NCI-H2171 treated with DMSO at 0.1 percent for 48 hours (cell line): ENCODE measurements at regions not wholly inside any gene's neighbourhood (a gene's known extent, or its start where the extent isn't known, plus 50 kb on each side); places are given as distances from the start of the nearest gene placed in this dataset.

Experiments used
- DNase-seq: peaks from one replicate; lab custom pipeline; 2025; lab: John Stamatoyannopoulos, UW

DNA sequence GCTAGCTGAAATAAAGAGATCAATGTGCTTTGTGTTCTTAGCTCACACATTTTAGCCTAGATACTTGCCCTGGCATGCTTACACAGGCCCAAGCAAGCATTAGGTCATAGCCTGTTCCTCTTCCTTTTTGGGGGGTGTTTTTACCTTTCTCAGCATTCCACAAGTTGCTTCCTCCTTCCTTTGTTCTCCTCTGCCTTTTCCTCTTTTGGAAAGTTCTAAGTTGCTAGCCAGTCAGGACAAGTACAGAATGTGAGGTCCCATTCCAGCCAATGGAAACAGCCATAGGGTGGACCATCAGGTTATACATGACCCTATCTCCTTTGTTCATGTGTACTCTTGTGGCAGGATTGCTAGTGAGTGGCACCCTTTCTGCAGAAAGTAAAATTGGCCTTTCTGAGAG lies 154.9 kb downstream of the RASSF9 start:
- no peak for DNase-seq

GRCh38 chr12:85683051-85683450 lies 153.2 kb downstream of the RASSF9 start:
- no peak for DNase-seq

DNA sequence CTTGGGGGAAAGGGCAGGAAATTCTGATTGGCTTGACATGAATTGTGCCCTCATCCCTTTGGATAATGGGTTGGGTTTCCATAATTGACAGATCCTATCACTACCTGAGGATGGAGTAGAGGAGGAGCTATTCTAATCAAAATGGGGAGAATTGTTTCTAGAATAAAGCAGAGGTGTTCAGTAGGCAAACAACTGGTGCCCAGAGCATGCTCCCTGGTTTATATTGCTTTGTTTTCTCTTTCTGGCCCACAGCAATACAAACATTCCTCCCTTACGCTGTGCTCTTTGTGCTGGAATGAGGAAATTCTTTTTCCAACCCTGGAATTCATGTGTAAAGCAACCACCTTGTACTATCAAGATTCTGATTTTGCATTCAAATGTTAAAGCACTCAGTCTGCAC lies 147.4 kb downstream of the RASSF9 start:
- DNase-seq: no peak

GRCh38 chr12:85690146-85690545 lies 146.1 kb downstream of the RASSF9 start:
- DNase-seq: no peak

- no peak for DNase-seq
Measured at GRCh38 chr12:85693093-85693665, 143.0 kb downstream of the RASSF9 start.

- DNase-seq: no peak
Measured at GRCh38 chr12:85695097-85695715, 141.0 kb downstream of the RASSF9 start.

GRCh38 chr12:85697003-85697402 lies 139.2 kb downstream of the RASSF9 start:
- DNase-seq: no peak

DNA sequence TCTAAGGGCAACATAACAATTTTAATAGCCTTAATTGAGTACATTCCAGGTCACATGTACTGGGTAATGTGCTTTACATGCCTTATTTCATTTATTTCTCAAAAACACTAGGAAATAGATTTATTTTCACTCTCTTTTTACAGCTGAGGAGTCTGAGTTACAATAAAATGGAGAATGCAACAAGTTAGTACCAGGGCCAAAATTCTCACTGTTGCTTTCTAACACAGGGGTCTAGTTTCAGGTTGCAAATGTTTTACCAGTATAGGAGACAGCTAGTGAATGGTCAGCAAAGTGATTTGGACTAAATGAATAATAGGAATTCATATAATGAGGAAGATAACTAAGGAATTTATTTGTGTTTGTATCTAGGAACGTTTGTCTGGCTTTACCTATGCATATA lies 137.3 kb downstream of the RASSF9 start:
- DNase-seq: no peak

- DNase-seq: no peak
Measured at GRCh38 chr12:85708775-85709174, 127.4 kb downstream of the RASSF9 start.

DNA sequence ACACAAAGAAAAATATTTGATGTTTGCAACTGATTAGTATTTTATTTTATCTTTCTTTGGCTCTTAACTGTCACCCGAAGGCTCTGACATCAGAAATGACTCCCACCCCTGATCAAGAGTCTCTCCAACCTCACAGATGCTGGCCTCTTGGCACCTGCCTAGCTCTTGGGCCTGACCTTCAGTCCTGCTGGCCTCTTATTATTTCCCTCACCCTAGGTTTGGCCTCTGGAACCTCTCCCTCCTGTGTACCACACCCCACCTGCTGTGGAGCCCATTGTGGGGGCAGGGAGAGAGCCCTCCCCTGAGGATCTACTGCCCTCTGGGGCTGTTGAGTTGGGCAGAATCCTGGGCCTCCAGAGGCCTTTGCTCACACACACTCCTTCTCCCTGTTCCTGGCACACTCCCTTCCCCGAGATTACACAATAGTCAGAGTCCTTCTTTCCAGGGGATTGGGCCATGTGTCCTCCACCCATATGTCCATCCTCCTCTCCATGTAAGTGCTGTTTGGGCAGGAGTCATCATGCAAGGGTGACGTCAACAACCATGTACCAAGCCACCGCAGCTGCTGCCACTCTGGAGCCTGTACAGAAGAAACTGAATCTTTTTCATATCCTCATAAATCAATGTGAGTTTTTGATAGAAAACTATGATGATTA lies 124.3 kb downstream of the RASSF9 start:
- DNase-seq: no peak

DNA sequence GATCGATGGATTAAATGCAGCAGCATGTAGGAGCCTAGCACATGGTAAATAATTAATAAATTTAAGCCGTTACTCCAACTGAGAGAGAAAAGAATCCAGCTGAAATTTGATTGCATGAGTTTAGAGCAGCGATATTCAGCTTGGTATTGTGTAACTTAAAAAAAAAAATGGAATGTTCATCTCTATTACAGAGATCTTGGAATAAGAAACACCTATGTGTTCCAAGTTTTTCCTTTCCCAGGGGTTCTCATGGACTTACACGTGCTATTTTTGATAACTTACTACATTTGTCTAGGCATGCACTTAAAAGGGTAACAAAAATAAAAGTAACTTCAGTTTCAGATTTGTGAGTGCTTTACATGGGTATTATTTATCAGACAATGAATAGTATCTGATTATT lies 122.8 kb downstream of the RASSF9 start:
- no peak for DNase-seq

DNA sequence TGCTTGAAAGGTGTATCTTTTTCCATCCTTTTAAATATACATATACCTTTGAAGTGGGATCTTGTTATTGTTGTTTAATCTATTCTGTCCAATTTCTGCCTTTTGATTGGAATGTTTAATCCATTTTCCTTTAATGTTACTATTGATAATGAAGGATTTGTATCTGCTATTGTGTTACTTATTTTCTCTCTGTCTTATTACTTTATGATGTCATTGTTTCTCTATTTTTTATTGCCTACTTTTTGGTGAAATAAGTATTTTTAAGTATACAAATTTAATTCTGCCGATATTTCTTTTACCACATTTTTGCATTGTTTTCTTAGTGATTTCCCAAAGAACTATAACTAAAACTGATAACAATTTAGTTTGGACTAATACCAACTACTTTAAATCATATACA lies 121.8 kb downstream of the RASSF9 start:
- no peak for DNase-seq

- DNase-seq: no peak
Measured at GRCh38 chr12:85720308-85721033, 115.7 kb downstream of the RASSF9 start.

DNA sequence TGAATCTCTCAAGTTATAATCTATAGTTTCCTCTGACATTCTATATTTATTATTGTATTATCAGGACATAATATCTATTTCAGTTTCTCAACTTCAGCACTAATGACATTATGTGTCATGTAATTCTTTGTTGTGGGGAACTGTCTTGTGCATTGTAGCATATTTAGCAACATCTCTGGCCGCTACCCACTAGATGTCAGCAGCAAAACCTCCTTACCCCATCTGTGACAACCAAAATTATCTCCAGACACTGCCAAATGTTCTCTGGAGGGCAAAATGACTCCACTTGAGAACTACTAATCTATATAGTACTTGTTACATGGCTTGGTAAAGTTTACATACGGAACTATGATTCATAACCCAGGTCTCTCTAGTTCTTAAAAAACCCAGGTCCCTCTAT lies 110.2 kb downstream of the RASSF9 start:
- peak; percentile 14 for DNase-seq

GRCh38 chr12:85733221-85733840 lies 102.9 kb downstream of the RASSF9 start:
- DNase-seq: no peak

DNA sequence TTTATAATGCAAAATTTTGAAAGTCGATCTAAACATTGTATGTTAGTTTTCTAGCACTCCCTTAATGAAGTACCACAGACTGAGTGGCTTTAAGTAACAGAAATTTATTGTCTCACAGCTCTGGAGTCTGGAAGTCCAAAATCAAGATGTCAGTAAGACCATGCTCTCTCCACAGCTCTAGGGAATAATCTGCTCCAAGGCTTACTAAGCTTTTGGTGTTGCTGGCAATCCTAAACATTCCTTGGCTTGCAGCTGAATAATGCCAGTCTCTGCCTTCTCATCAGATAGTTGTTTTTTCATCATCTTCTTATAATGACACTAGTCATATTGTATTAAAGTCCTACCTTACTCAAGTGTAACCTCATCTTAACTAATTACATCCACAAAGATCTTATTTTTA lies 102.2 kb downstream of the RASSF9 start:
- no peak for DNase-seq

- DNase-seq: peak; percentile 54
Measured at GRCh38 chr12:85740186-85740585, 96.0 kb downstream of the RASSF9 start.

DNA sequence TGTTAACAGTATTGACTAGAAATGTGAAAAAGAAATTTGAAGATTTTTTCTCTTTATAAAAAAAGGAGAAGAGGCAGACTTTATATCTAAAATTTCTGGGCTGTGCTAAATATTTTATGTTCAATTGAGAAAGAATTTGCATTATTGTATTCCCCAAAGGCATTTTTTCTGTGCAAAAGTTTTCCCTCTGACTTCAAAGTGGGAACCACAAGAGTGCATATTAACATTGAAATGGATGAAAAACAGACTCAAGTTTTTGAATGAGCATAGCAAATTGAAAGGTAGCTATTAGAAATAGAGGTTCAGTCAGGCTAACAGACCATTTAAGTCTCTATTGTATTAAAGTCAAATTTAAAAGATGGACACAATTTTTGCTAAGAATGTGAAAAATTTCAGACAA lies 95.2 kb downstream of the RASSF9 start:
- no peak for DNase-seq

- no peak for DNase-seq
Measured at GRCh38 chr12:85747941-85748495, 88.2 kb downstream of the RASSF9 start.
